Kidney capillary endothelial cell (primary cell): ENCODE measurements at regions not wholly inside any gene's neighbourhood (a gene's known extent, or its start where the extent isn't known, plus 50 kb on each side); places are given as distances from the start of the nearest gene placed in this dataset.
"Not testable (repeated sequence)": the region's sequence is repeated elsewhere in the genome, so short reads cannot be mapped to it uniquely, and the experiment has no call there.

ENCODE experiments used
- DNase-seq: peaks from one replicate; pipeline ENCODE4 v3.0.0-alpha.2; 2018; ENCODE audit warnings: low spot score

GRCh38 chr6:9708600-9708999 lies 706.3 kb downstream of the TFAP2A start:
- DNase-seq, result no peak

GRCh38 chr6:9704989-9705388 lies 709.9 kb downstream of the TFAP2A start:
- no peak for DNase-seq

- DNase-seq, result no peak
Observed at GRCh38 chr6:9702914-9703313, 712.0 kb downstream of the TFAP2A start.

- no peak for DNase-seq
Observed at GRCh38 chr6:9699888-9700287, 715.0 kb downstream of the TFAP2A start.

GRCh38 chr6:9697263-9697931 lies 717.5 kb downstream of the TFAP2A start:
- DNase-seq, result no peak

GRCh38 chr6:9690388-9690787 lies 724.5 kb downstream of the TFAP2A start:
- DNase-seq, result no peak

GRCh38 chr6:9680727-9681126 lies 734.1 kb downstream of the TFAP2A start:
- DNase-seq, result not testable (repeated sequence)

GRCh38 chr6:9675122-9675521 lies 739.8 kb downstream of the TFAP2A start:
- DNase-seq, result no peak

GRCh38 chr6:9659848-9660247 lies 755.0 kb downstream of the TFAP2A start:
- DNase-seq, result no peak

- DNase-seq, result no peak
Observed at GRCh38 chr6:9657994-9658393, 756.9 kb downstream of the TFAP2A start.

GRCh38 chr6:9647599-9647998 lies 767.3 kb downstream of the TFAP2A start:
- DNase-seq, result no peak

GRCh38 chr6:9647071-9647445 lies 767.8 kb downstream of the TFAP2A start:
- no peak for DNase-seq

GRCh38 chr6:9646342-9647070 lies 768.4 kb downstream of the TFAP2A start:
- no peak for DNase-seq

- no peak for DNase-seq
Observed at GRCh38 chr6:9638861-9639260, 776.0 kb downstream of the TFAP2A start.

- no peak for DNase-seq
Observed at GRCh38 chr6:9634776-9635175, 780.1 kb downstream of the TFAP2A start.

- DNase-seq, result no peak
Observed at GRCh38 chr6:9632026-9632425, 782.8 kb downstream of the TFAP2A start.

- DNase-seq, result no peak
Observed at GRCh38 chr6:9628819-9629218, 786.1 kb downstream of the TFAP2A start.

- no peak for DNase-seq
Observed at GRCh38 chr6:9627916-9628315, 787.0 kb downstream of the TFAP2A start.

GRCh38 chr6:9623985-9624384 lies 790.9 kb downstream of the TFAP2A start:
- DNase-seq, result peak; percentile 34

GRCh38 chr6:9623228-9623832 lies 791.5 kb downstream of the TFAP2A start:
- DNase-seq, result no peak

GRCh38 chr6:9621276-9621675 lies 793.6 kb downstream of the TFAP2A start:
- DNase-seq, result no peak

- DNase-seq, result no peak
Observed at GRCh38 chr6:9620687-9621086, 794.2 kb downstream of the TFAP2A start.

- DNase-seq, result no peak
Observed at GRCh38 chr6:9620263-9620662, 794.6 kb downstream of the TFAP2A start.
